ENCODE measurements at regions not wholly inside any gene's neighbourhood (a gene's known extent, or its start where the extent isn't known, plus 50 kb on each side); places are given as distances from the start of the nearest gene placed in this dataset.
"Not testable (repeated sequence)": the region's sequence is repeated elsewhere in the genome, so short reads cannot be mapped to it uniquely, and the experiment has no call there.

GRCh38 chr10:21284301-21284700 lies 241.2 kb downstream of the SKIDA1 start:
- Mint-ChIP-seq H3K4me1 (ENCODE audit: low read depth) (no peaks in the 10 kb centered on the region), H3K36me3 (ENCODE audit: low read depth) (no peaks in the 10 kb centered on the region), H3K27ac (no peak overlapping the region), H3K27me3 (peaks cover 6% of the 10 kb centered on the region), H3K4me3 (no peak overlapping the region), H3K9me3 (no peaks in the 10 kb centered on the region)

- not testable (repeated sequence) for H3K4me1 Mint-ChIP-seq (ENCODE audit: low read depth); H3K9me3 Mint-ChIP-seq; H3K4me3 Mint-ChIP-seq; H3K36me3 Mint-ChIP-seq (ENCODE audit: low read depth); H3K27me3 Mint-ChIP-seq; H3K27ac Mint-ChIP-seq
Observed at GRCh38 chr10:21283053-21283452, 242.4 kb downstream of the SKIDA1 start.

- Mint-ChIP-seq H3K9me3 (no peaks in the 10 kb centered on the region), H3K36me3 (ENCODE audit: low read depth) (no peaks in the 10 kb centered on the region), H3K4me3 (no peak overlapping the region), H3K27ac (no peak overlapping the region), H3K27me3 (peaks cover 6% of the 10 kb centered on the region), H3K4me1 (ENCODE audit: low read depth) (no peaks in the 10 kb centered on the region)
Observed at GRCh38 chr10:21281765-21282484, 243.6 kb downstream of the SKIDA1 start.

- no peak overlapping the region for H3K27ac Mint-ChIP-seq
- no peaks in the 10 kb centered on the region for H3K4me1 Mint-ChIP-seq (ENCODE audit: low read depth)
- H3K4me3 Mint-ChIP-seq, result no peak overlapping the region
- no peaks in the 10 kb centered on the region for H3K36me3 Mint-ChIP-seq (ENCODE audit: low read depth)
- H3K27me3 Mint-ChIP-seq, result peaks cover 6% of the 10 kb centered on the region
- no peaks in the 10 kb centered on the region for H3K9me3 Mint-ChIP-seq
Observed at GRCh38 chr10:21280971-21281572, 244.4 kb downstream of the SKIDA1 start.

GRCh38 chr10:21280037-21280436 lies 245.4 kb downstream of the SKIDA1 start:
- Mint-ChIP-seq H3K4me3 (no peak overlapping the region), H3K4me1 (ENCODE audit: low read depth) (no peaks in the 10 kb centered on the region), H3K36me3 (ENCODE audit: low read depth) (no peaks in the 10 kb centered on the region)

GRCh38 chr10:21279217-21279575 lies 246.3 kb downstream of the SKIDA1 start:
- Mint-ChIP-seq H3K4me3 (no peak overlapping the region), H3K36me3 (ENCODE audit: low read depth) (no peaks in the 10 kb centered on the region), H3K9me3 (no peaks in the 10 kb centered on the region), H3K27ac (no peak overlapping the region), H3K4me1 (ENCODE audit: low read depth) (no peaks in the 10 kb centered on the region), H3K27me3 (no peaks in the 10 kb centered on the region)

More at GRCh38 chr10:21280037-21280436, 245.4 kb downstream of the SKIDA1 start:
- H3K27ac Mint-ChIP-seq, result no peak overlapping the region
- no peaks in the 10 kb centered on the region for H3K27me3 Mint-ChIP-seq
- H3K9me3 Mint-ChIP-seq, result no peaks in the 10 kb centered on the region

- no peak overlapping the region for H3K27ac Mint-ChIP-seq
Observed at GRCh38 chr10:21278491-21279216, 246.8 kb downstream of the SKIDA1 start.

GRCh38 chr10:21273400-21273968 lies 252.0 kb downstream of the SKIDA1 start:
- no peaks in the 10 kb centered on the region for H3K4me1 Mint-ChIP-seq (ENCODE audit: low read depth)

More at GRCh38 chr10:21278491-21279216, 246.8 kb downstream of the SKIDA1 start:
- H3K36me3 Mint-ChIP-seq (ENCODE audit: low read depth), result no peaks in the 10 kb centered on the region
- no peaks in the 10 kb centered on the region for H3K4me1 Mint-ChIP-seq (ENCODE audit: low read depth)
- no peaks in the 10 kb centered on the region for H3K9me3 Mint-ChIP-seq
- no peak overlapping the region for H3K4me3 Mint-ChIP-seq
- no peaks in the 10 kb centered on the region for H3K27me3 Mint-ChIP-seq

GRCh38 chr10:21272643-21273399 lies 252.7 kb downstream of the SKIDA1 start:
- no peaks in the 10 kb centered on the region for H3K27me3 Mint-ChIP-seq
- H3K36me3 Mint-ChIP-seq (ENCODE audit: low read depth), result no peaks in the 10 kb centered on the region
- H3K27ac Mint-ChIP-seq, result no peak overlapping the region
- no peaks in the 10 kb centered on the region for H3K4me1 Mint-ChIP-seq (ENCODE audit: low read depth)
- H3K4me3 Mint-ChIP-seq, result no peak overlapping the region
- H3K9me3 Mint-ChIP-seq, result peaks cover 8% of the 10 kb centered on the region

More at GRCh38 chr10:21273400-21273968, 252.0 kb downstream of the SKIDA1 start:
- peaks cover 8% of the 10 kb centered on the region for H3K9me3 Mint-ChIP-seq
- no peaks in the 10 kb centered on the region for H3K27me3 Mint-ChIP-seq
- H3K4me3 Mint-ChIP-seq, result no peak overlapping the region
- H3K27ac Mint-ChIP-seq, result no peak overlapping the region
- no peaks in the 10 kb centered on the region for H3K36me3 Mint-ChIP-seq (ENCODE audit: low read depth)

- peaks cover 8% of the 10 kb centered on the region for H3K9me3 Mint-ChIP-seq
- H3K27ac Mint-ChIP-seq, result no peak overlapping the region
- no peak overlapping the region for H3K4me3 Mint-ChIP-seq
- no peaks in the 10 kb centered on the region for H3K36me3 Mint-ChIP-seq (ENCODE audit: low read depth)
- H3K4me1 Mint-ChIP-seq (ENCODE audit: low read depth), result no peaks in the 10 kb centered on the region
- no peaks in the 10 kb centered on the region for H3K27me3 Mint-ChIP-seq
Observed at GRCh38 chr10:21270976-21271375, 254.5 kb downstream of the SKIDA1 start.

- no peaks in the 10 kb centered on the region for H3K36me3 Mint-ChIP-seq (ENCODE audit: low read depth)
- peaks cover 8% of the 10 kb centered on the region for H3K9me3 Mint-ChIP-seq
- H3K27me3 Mint-ChIP-seq, result no peaks in the 10 kb centered on the region
- no peak overlapping the region for H3K27ac Mint-ChIP-seq
- H3K4me3 Mint-ChIP-seq, result no peak overlapping the region
- no peaks in the 10 kb centered on the region for H3K4me1 Mint-ChIP-seq (ENCODE audit: low read depth)
Observed at GRCh38 chr10:21269289-21269688, 256.2 kb downstream of the SKIDA1 start.

GRCh38 chr10:21265622-21266021 lies 259.9 kb downstream of the SKIDA1 start:
- Mint-ChIP-seq H3K4me3 (no peak overlapping the region), H3K27ac (no peak overlapping the region), H3K9me3 (peaks cover 2% of the 10 kb centered on the region), H3K27me3 (no peaks in the 10 kb centered on the region), H3K36me3 (ENCODE audit: low read depth) (no peaks in the 10 kb centered on the region), H3K4me1 (ENCODE audit: low read depth) (no peaks in the 10 kb centered on the region)

- no peak overlapping the region for H3K27ac Mint-ChIP-seq
- H3K9me3 Mint-ChIP-seq, result no peaks in the 10 kb centered on the region
- H3K4me3 Mint-ChIP-seq, result no peak overlapping the region
- no peaks in the 10 kb centered on the region for H3K36me3 Mint-ChIP-seq (ENCODE audit: low read depth)
- no peaks in the 10 kb centered on the region for H3K4me1 Mint-ChIP-seq (ENCODE audit: low read depth)
- H3K27me3 Mint-ChIP-seq, result no peaks in the 10 kb centered on the region
Observed at GRCh38 chr10:21264271-21264670, 261.2 kb downstream of the SKIDA1 start.

GRCh38 chr10:21263839-21264238 lies 261.6 kb downstream of the SKIDA1 start:
- H3K27ac Mint-ChIP-seq, result no peak overlapping the region
- H3K36me3 Mint-ChIP-seq (ENCODE audit: low read depth), result no peaks in the 10 kb centered on the region
- no peak overlapping the region for H3K4me3 Mint-ChIP-seq
- H3K27me3 Mint-ChIP-seq, result no peaks in the 10 kb centered on the region
- H3K9me3 Mint-ChIP-seq, result no peaks in the 10 kb centered on the region
- H3K4me1 Mint-ChIP-seq (ENCODE audit: low read depth), result no peaks in the 10 kb centered on the region
